Panc1 (cell line): ENCODE measurements at regions not wholly inside any gene's neighbourhood (a gene's known extent, or its start where the extent isn't known, plus 50 kb on each side); places are given as distances from the start of the nearest gene placed in this dataset.

Source experiments
- ATAC-seq: fragments of 200-7000 bp; cut with Tn5 transposase; 2 replicates; pipeline ENCODE4 v1.9.1; 2020; ENCODE audit warnings: mild to moderate bottlenecking, moderate library complexity
- BruUV-seq: library from RNA; stranded (reverse); fragments of 400-500 nt; replicated peaks from 2 replicates; lab custom pipeline; 2021; lab: Mats Ljungman, UMichigan
- CTCF ChIA-PET: fragments of 300-600 bp; sonication (Branson Sonifier 250); formaldehyde crosslinking; loops from one replicate; lab custom pipeline; 2022; ENCODE audit warnings: antibody characterized with exemption; lab: Charles Lee
- POLR2A ChIA-PET: fragments of 300-600 bp; sonication (Branson Sonifier 250); formaldehyde crosslinking; loops from one replicate; lab custom pipeline; 2022; ENCODE audit warnings: antibody characterized with exemption; lab: Charles Lee
- DNase-seq: peaks from one replicate; pipeline ENCODE4 v3.0.0-alpha.2; 2010; ENCODE audit warnings: low read depth, low spot score
- H3K27ac ChIP-seq: 2 replicates; pipeline ENCODE4 v1.5.1; 2011; ENCODE audit warnings: mild to moderate bottlenecking, low read length, inconsistent platforms
- H3K27me3 ChIP-seq: fragments of 200-500 bp; sonication (Bioruptor generic); 2 replicates; pipeline ENCODE4 v1.6.0; 2014; ENCODE audit warnings: low read length, inconsistent platforms; ENCODE audit not compliant: control insufficient read depth, insufficient read depth
- H3K36me3 ChIP-seq: fragments of 200-500 bp; sonication (Bioruptor generic); 2 replicates; pipeline ENCODE4 v1.5.1; 2014; ENCODE audit warnings: inconsistent platforms, mild to moderate bottlenecking, low read length, moderate library complexity; ENCODE audit not compliant: control insufficient read depth, insufficient read depth
- H3K4me1 ChIP-seq: 2 replicates; pipeline ENCODE4 v1.5.1; 2011; ENCODE audit warnings: inconsistent platforms, mild to moderate bottlenecking, low read length, moderate library complexity; ENCODE audit not compliant: control insufficient read depth, insufficient read depth
- H3K4me3 ChIP-seq, 2 experiments: 2 replicates each; pipeline ENCODE4 v1.5.1; 2011 to 2012; ENCODE audit warnings: low read depth in 2 of 2, low read length in 2 of 2, mild to moderate bottlenecking in 2 of 2, inconsistent platforms in 1 of 2, moderate library complexity in 1 of 2
- H3K9me3 ChIP-seq: fragments of 200-500 bp; sonication (Bioruptor generic); 2 replicates; pipeline ENCODE4 v1.5.1; 2014; ENCODE audit warnings: low read depth, mild to moderate bottlenecking, inconsistent platforms, low read length, moderate library complexity; ENCODE audit not compliant: control insufficient read depth, insufficient read depth
- CTCF ChIP-seq: fragments of 450-650 bp; IDR thresholded peaks from 2 replicates; pipeline ENCODE4 v1.5.1; 2017; ENCODE audit warnings: mild to moderate bottlenecking
- POLR2AphosphoS5 ChIP-seq: IDR thresholded peaks from 2 replicates; pipeline ENCODE4 v1.6.1; 2012; ENCODE audit warnings: mild to moderate bottlenecking, low read depth, low read length, moderate library complexity
- REST ChIP-seq, 2 experiments: IDR thresholded peaks; 2 replicates each; pipeline ENCODE4 v1.6.1; 2011 to 2012; ENCODE audit warnings: low read depth in 2 of 2, control low read depth in 1 of 2, low read length in 1 of 2, mild to moderate bottlenecking in 1 of 2, moderate library complexity in 1 of 2; ENCODE audit not compliant: insufficient read depth in 1 of 2
- SIN3A ChIP-seq: IDR thresholded peaks from 2 replicates; pipeline ENCODE4 v1.6.1; 2012; ENCODE audit warnings: low read depth, mild to moderate bottlenecking, low read length, moderate library complexity, borderline replicate concordance; ENCODE audit not compliant: insufficient read depth
- TCF7L2 ChIP-seq: IDR thresholded peaks from 2 replicates; pipeline ENCODE4 v1.6.1; 2011; ENCODE audit warnings: mild to moderate bottlenecking, low read depth, low read length, inconsistent platforms
- in situ Hi-C: cut with HindIII; loops from 2 replicates; pipeline ENCODE4 v1.10.0; 2016; ENCODE audit warnings: low sequenced_read_pairs, low pct_unique_long_range_greater_than_20kb
- intact Hi-C: fragments of 100-400 bp; cut with micrococcal nuclease; formaldehyde crosslinking; loops from one replicate; pipeline ENCODE4 v1.10.0; 2022; ENCODE audit not compliant: unreplicated experiment

- CTCF ChIA-PET, result no interaction called here
- H3K4me1 ChIP-seq, result no peaks in the 10 kb centered on the region
- DNase-seq (no peak), ATAC-seq (no peak)
- BruUV-seq, result no TSS peak
- in situ Hi-C loops (no loop called here), intact Hi-C loops (no loop called here)
- TF ChIP-seq TCF7L2, result no peak
- no peak for TF ChIP-seq REST (IDR thresholded peaks at IDR 0.05; ENCODE audit: insufficient read depth in 1 of 2, low read depth in 2 of 2, low read length in 1 of 2)
- no peak for TF ChIP-seq SIN3A
- TF ChIP-seq CTCF, result no peak
- TF ChIP-seq POLR2AphosphoS5, result no peak
- POLR2A ChIA-PET, result no interaction called here
- no peak overlapping the region for H3K4me3 ChIP-seq
- H3K36me3 ChIP-seq, result no peaks in the 10 kb centered on the region
- no peak overlapping the region for H3K27ac ChIP-seq
- no peaks in the 10 kb centered on the region for H3K9me3 ChIP-seq
- no peaks in the 10 kb centered on the region for H3K27me3 ChIP-seq
Measured at GRCh38 chr10:10118131-10118530, 899.5 kb upstream of the CELF2 start.

- no TSS peak for BruUV-seq
- TF ChIP-seq POLR2AphosphoS5 (no peak), TCF7L2 (no peak), SIN3A (no peak), CTCF (no peak), REST (IDR thresholded peaks at IDR 0.05; ENCODE audit: insufficient read depth in 1 of 2, low read depth in 2 of 2, low read length in 1 of 2) (no peak)
- in situ Hi-C loops (no loop called here), intact Hi-C loops (no loop called here)
- ATAC-seq (no peak), DNase-seq (no peak)
- Histone ChIP-seq H3K36me3 (no peaks in the 10 kb centered on the region), H3K4me3 (no peak overlapping the region), H3K4me1 (no peaks in the 10 kb centered on the region), H3K27me3 (no peaks in the 10 kb centered on the region), H3K27ac (no peak overlapping the region), H3K9me3 (no peaks in the 10 kb centered on the region)
- POLR2A ChIA-PET, result no interaction called here
- CTCF ChIA-PET, result no interaction called here
Measured at GRCh38 chr10:10120671-10121070, 897.0 kb upstream of the CELF2 start.
